Neural cell (in vitro differentiated cells): ENCODE measurements at regions not wholly inside any gene's neighbourhood (a gene's known extent, or its start where the extent isn't known, plus 50 kb on each side); places are given as distances from the start of the nearest gene placed in this dataset.

Source experiments
- CTCF ChIP-seq: fragments of 450-650 bp; IDR thresholded peaks from 2 replicates; pipeline ENCODE4 v1.5.1; 2014; ENCODE audit warnings: antibody characterized with exemption, mild to moderate bottlenecking, moderate library complexity; ENCODE audit not compliant: poor library complexity, severe bottlenecking
- EP300 ChIP-seq: fragments of 450-650 bp; conservative IDR thresholded peaks from 2 replicates; pipeline ENCODE4 v1.6.1; 2014; ENCODE audit warnings: antibody characterized with exemption, mild to moderate bottlenecking, moderate library complexity; ENCODE audit not compliant: poor library complexity, severe bottlenecking
- EZH2 ChIP-seq: fragments of 200-600, 300-800 bp; shearing (Covaris generic), sonication (generic); IDR thresholded peaks from 2 replicates; pipeline ENCODE4 v1.6.1; 2014; ENCODE audit warnings: antibody characterized with exemption, low read length, borderline replicate concordance, mild to moderate bottlenecking; ENCODE audit not compliant: insufficient read depth, poor library complexity, severe bottlenecking
- TAF1 ChIP-seq: IDR thresholded peaks from 2 replicates; pipeline ENCODE4 v1.6.1; 2012; ENCODE audit warnings: low read depth

DNA sequence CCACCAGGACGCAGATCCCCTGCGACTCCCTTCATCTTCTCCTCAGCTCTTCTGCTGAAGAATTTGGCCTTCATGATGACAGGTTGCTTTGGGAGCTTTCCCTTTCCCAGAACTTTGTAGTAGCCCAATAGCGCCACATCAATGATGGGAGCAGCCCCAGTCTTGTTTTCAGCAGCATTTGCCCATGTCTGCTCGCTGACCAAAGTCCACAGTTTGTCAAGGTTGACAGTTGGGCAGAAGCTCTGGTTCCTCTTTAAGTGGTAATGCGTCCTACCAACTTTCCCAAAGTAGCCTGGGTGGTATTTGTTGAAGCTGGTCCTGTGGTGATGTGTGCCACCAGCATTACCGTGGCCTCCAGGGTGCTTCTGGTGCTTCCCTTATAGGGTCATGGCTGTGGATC is 62.2 kb downstream of the GCNT4 start:
- TF ChIP-seq CTCF (no peak), EP300 (no peak), TAF1 (no peak), EZH2 (no peak)
